AG04449 (cell line): ENCODE measurements at regions not wholly inside any gene's neighbourhood (a gene's known extent, or its start where the extent isn't known, plus 50 kb on each side); places are given as distances from the start of the nearest gene placed in this dataset.
"Not testable (repeated sequence)": the region's sequence is repeated elsewhere in the genome, so short reads cannot be mapped to it uniquely, and the experiment has no call there.

Source experiments
- CTCF ChIA-PET: fragments of 350-600 bp; formaldehyde crosslinking; extraction: SDS; loops from one replicate; lab custom pipeline; 2021; ENCODE audit warnings: antibody characterized with exemption; lab: Yijun Ruan, JAX
- POLR2A ChIA-PET: fragments of 400-600, 350-600 bp; formaldehyde crosslinking; extraction: SDS; loops from one replicate; lab custom pipeline; 2020; ENCODE audit warnings: antibody characterized with exemption, inconsistent platforms; lab: Yijun Ruan, JAX
- DNase-seq: peaks from one replicate; pipeline ENCODE4 v3.0.0-alpha.2; 2010; ENCODE audit warnings: low read depth, low spot score
- H3K4me3 ChIP-seq: 2 replicates; pipeline ENCODE4 v1.5.1; 2011; ENCODE audit warnings: low read depth, mild to moderate bottlenecking, control low read depth, low read length
- CTCF ChIP-seq: IDR thresholded peaks from one replicate; pipeline ENCODE4 v1.5.1; 2011; ENCODE audit warnings: mild to moderate bottlenecking, moderate library complexity, low read length, control low read depth, inconsistent platforms; ENCODE audit not compliant: insufficient read depth; ENCODE audit errors: missing control alignments

DNA sequence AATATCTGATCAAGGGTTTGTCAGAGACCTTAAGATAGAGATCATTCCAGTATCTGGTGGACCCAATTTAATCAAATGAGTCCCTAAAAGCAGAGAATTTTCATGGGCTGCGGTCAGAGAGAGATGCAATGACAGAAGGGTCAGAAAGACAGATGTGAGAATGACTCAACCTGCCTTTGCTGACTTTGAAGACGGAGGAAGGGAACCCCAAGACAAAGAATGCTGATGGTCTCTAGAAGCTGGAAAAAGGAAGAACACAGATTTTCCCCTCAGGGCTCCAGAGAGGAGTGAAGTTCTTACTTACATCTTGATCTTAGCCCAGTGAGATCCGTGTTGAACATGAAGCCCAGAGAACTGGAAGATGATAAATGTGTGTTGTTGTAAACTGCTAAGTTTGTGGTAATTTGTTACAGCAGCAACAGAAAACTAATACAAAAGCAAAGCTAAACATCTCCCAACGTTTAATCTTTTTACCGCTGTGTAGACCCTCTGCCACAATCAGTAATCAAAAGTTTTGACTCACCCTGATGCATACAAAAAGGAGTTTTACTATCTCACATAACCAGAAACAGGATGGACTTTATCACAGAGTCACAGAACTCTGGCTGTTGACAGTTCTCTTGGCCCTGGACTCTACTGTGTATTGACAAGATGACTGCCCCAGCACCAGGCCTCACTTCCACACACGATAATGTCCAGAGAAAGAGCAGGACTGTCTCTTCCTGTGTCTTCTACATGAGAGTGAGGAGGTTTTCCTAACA lies 70.2 kb upstream of the MAGEB2 start:
- no peak for TF ChIP-seq CTCF
- H3K4me3 ChIP-seq: no peak overlapping the region
- DNase-seq: no peak
- POLR2A ChIA-PET: no interaction called here
- CTCF ChIA-PET: no interaction called here

GRCh38 chrX:30147996-30148643 lies 67.2 kb upstream of the MAGEB2 start:
- ChIA-PET POLR2A (no interaction called here), CTCF (no interaction called here)
- no peak for TF ChIP-seq CTCF
- no peak for DNase-seq
- no peak overlapping the region for H3K4me3 ChIP-seq

GRCh38 chrX:30149206-30149605 lies 66.2 kb upstream of the MAGEB2 start:
- H3K4me3 ChIP-seq, DNase-seq, POLR2A ChIA-PET, CTCF ChIA-PET: not testable (repeated sequence)

GRCh38 chrX:30150196-30150895 lies 65.0 kb upstream of the MAGEB2 start:
- ChIA-PET POLR2A (no interaction called here), CTCF (no interaction called here)
- DNase-seq: no peak
- no peak for TF ChIP-seq CTCF
- no peak overlapping the region for H3K4me3 ChIP-seq

- DNase-seq: no peak
- ChIA-PET CTCF (no interaction called here), POLR2A (no interaction called here)
- no peak overlapping the region for H3K4me3 ChIP-seq
- no peak for TF ChIP-seq CTCF
Measured at GRCh38 chrX:30151964-30152363, 63.4 kb upstream of the MAGEB2 start.

DNA sequence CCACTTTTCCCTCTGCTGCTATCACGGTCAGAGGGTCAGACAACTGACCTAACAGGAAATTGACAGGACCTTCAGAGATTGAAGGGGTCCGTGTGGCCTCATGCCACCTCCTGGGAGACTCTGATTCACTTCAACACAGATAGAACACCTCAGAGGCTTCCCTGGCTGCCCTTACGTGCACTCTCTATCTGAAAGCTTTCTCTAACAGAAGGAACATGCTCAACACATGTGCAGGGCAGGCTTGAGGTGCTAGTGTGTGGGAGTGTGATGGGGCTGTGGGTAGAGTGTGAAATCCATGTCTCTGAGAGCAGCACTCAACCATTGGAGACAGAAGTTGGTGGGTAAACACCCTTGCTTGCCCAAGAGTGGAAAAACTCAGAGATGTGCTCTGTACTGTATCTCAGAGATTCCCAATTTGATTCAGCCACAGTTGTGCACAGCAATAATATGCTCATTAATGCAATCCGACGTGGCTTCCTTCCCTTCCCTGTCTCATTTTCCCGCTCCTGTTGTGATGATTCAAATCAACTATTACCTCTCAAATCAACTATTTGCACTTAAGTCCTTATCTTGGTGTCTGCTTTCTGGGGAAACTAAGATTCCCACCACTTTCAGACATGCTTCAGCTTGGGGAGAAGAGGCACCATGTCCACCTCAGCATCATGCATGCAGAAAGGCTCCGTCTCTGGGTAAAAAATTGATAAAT lies 62.0 kb upstream of the MAGEB2 start:
- CTCF ChIA-PET: no interaction called here
- POLR2A ChIA-PET: no interaction called here

More for the DNA sequence above, 62.0 kb upstream of the MAGEB2 start:
- no peak for DNase-seq
- no peak overlapping the region for H3K4me3 ChIP-seq
- TF ChIP-seq CTCF: no peak
